GM12873 (cell line): ENCODE measurements at regions not wholly inside any gene's neighbourhood (a gene's known extent, or its start where the extent isn't known, plus 50 kb on each side); places are given as distances from the start of the nearest gene placed in this dataset.

Source experiments
- CTCF ChIP-seq: IDR thresholded peaks from 2 replicates; pipeline ENCODE4 v1.5.1; 2012; ENCODE audit warnings: low read depth, mild to moderate bottlenecking, moderate library complexity, low read length, control low read depth; ENCODE audit not compliant: insufficient read depth; ENCODE audit errors: missing control alignments

- no peak for TF ChIP-seq CTCF
Observed at GRCh38 chr6:121563286-121563685, 127.8 kb downstream of the GJA1 start.

DNA sequence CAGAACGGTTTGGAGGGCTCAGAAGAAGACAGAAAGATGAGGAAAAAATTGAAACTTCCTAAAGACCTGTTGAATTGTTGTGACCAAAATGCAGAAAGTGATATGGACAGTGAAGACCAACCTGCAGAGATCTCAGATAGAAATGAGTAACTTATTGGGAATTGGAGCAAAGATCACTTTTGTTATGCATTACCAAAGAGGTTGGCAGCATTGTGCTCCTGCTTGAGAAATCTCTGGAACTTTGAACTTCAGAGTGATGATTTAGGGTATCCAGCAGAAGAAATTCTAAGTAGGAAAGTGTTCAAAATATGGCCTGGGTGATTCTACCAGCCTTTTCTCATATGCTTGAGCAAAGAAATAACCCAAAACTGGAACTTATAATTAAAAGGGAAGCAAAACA, 136.0 kb downstream of the GJA1 start:
- TF ChIP-seq CTCF = no peak

DNA sequence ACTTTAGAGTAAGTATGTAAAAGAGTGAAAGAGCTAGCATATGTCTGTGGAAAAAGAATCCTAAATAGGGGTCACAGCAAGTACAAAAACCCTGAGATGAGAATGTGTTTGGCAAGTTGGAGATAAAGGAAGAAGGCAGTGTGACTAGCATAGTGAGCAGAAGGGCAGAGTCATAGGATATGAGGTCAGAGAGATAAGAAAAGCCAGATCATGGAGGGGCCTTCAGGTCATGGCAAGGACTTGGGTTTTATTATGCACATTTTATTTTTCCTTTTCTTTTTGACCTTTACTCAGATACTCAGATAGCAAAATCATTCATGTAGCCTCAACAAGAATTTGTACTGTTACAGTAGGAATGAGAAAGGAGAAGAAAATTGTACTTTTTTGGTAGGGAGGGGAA, 138.0 kb downstream of the GJA1 start:
- no peak for TF ChIP-seq CTCF

DNA sequence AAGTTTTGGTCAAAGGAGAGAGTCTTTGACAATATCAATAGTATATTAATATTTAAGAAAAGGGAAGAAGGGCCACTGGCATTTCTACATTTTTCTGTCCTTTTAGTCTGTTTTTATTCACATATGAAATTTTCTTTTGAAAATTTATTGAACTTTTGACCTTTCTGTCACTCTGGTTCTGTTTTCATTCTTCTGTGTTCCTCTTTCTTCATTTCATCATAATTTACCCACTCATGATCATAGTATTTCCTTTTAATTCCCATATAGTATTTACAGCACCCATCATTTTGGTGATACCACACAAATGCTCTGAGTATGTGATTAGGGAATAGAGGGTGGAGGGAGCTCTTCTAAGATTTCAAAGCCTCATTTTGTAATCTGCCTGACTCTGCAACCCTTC, 142.8 kb downstream of the GJA1 start:
- no peak for TF ChIP-seq CTCF

- TF ChIP-seq CTCF = no peak
Observed at GRCh38 chr6:121579478-121579877, 144.0 kb downstream of the GJA1 start.

GRCh38 chr6:121581327-121581726, 145.9 kb downstream of the GJA1 start:
- TF ChIP-seq CTCF = no peak

DNA sequence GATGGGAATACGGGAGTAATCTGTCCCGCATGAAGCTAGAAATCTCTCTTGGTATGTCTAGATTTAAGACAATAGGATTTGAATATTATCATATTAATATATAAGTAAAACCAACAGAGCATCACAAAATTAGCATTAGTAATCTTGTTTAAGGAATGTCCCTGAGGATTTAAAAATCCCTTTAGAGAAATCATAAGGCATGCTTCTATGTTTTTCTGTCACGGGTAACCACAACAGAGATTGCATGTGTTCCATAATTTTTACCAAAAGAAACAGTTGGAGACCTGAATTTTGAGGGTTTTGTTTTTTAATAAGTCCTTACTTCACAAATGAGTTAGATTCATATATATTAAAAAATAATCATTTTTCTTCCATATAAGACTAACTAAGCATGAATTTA, 146.8 kb downstream of the GJA1 start:
- TF ChIP-seq CTCF = no peak
